PC-3 (cell line): ENCODE measurements at regions not wholly inside any gene's neighbourhood (a gene's known extent, or its start where the extent isn't known, plus 50 kb on each side); places are given as distances from the start of the nearest gene placed in this dataset.
A peak's percentile ranks its signal among the peaks of the same experiment; 100 is the strongest.

ENCODE experiments used
- ATAC-seq: fragments of 200-7000 bp; cut with Tn5 transposase; 2 replicates; pipeline ENCODE4 v1.9.1; 2020; ENCODE audit warnings: mild to moderate bottlenecking, moderate library complexity
- BruUV-seq: library from RNA; stranded (reverse); fragments of 400-500 nt; replicated peaks from 2 replicates; lab custom pipeline; 2021; lab: Mats Ljungman, UMichigan
- CTCF ChIA-PET: fragments of 300-600 bp; sonication (Branson Sonifier 250); formaldehyde crosslinking; loops from one replicate; lab custom pipeline; 2022; ENCODE audit warnings: antibody characterized with exemption; lab: Charles Lee
- POLR2A ChIA-PET: fragments of 300-600 bp; sonication (Branson Sonifier 250); formaldehyde crosslinking; loops from one replicate; lab custom pipeline; 2022; ENCODE audit warnings: antibody characterized with exemption; ENCODE audit not compliant: unreplicated experiment; lab: Charles Lee
- DNase-seq: peaks from one replicate; pipeline ENCODE4 v3.0.0-alpha.2; 2015
- H2AFZ ChIP-seq: fragments of 300-600 bp; sonication (generic); 2 replicates; pipeline ENCODE4 v1.6.0; 2016; ENCODE audit warnings: antibody characterized with exemption, low read length
- H3F3A ChIP-seq: fragments of 300-600 bp; sonication (generic); one replicate; pipeline ENCODE4 v1.6.0; 2017; ENCODE audit warnings: antibody characterized with exemption, low read length, control low read depth, mild to moderate bottlenecking; ENCODE audit not compliant: unreplicated experiment
- H3K27ac ChIP-seq: fragments of 300-600 bp; sonication (generic); 2 replicates; pipeline ENCODE4 v1.5.1; 2016; ENCODE audit warnings: mild to moderate bottlenecking, low read length
- H3K27me3 ChIP-seq: fragments of 300-600 bp; sonication (generic); 2 replicates; pipeline ENCODE4 v1.6.1; 2016; ENCODE audit warnings: low read length, mixed read lengths
- H3K36me3 ChIP-seq: fragments of 300-600 bp; sonication (generic); 2 replicates; pipeline ENCODE4 v1.6.1; 2016; ENCODE audit warnings: low read depth, mixed run types, low read length, mixed read lengths
- H3K4me1 ChIP-seq: fragments of 300-600 bp; sonication (generic); 2 replicates; pipeline ENCODE4 v1.5.1; 2016; ENCODE audit warnings: low read length; ENCODE audit not compliant: insufficient read depth
- H3K4me2 ChIP-seq: fragments of 300-600 bp; sonication (generic); 2 replicates; pipeline ENCODE4 v1.6.0; 2016; ENCODE audit warnings: low read length
- H3K4me3 ChIP-seq: fragments of 300-600 bp; sonication (generic); 2 replicates; pipeline ENCODE4 v1.5.1; 2016; ENCODE audit warnings: mild to moderate bottlenecking, low read length, mixed read lengths
- H3K79me2 ChIP-seq: fragments of 300-600 bp; sonication (generic); 2 replicates; pipeline ENCODE4 v1.6.1; 2017; ENCODE audit warnings: low read length, mixed read lengths
- H3K9ac ChIP-seq: fragments of 300-600 bp; sonication (generic); 2 replicates; pipeline ENCODE4 v1.6.0; 2016; ENCODE audit warnings: mild to moderate bottlenecking, low read length
- H3K9me2 ChIP-seq: fragments of 300-600 bp; sonication (generic); replicated peaks from 2 replicates; pipeline ENCODE4 v1.6.1; 2016; ENCODE audit warnings: mixed run types, low read length, mixed read lengths
- H3K9me3 ChIP-seq: fragments of 300-600 bp; sonication (generic); 2 replicates; pipeline ENCODE4 v1.6.1; 2016; ENCODE audit warnings: low read length, mixed read lengths
- H4K20me1 ChIP-seq: fragments of 300-600 bp; sonication (generic); 2 replicates; pipeline ENCODE4 v1.6.1; 2016; ENCODE audit warnings: low read length, mixed read lengths
- CTCF ChIP-seq: fragments of 300-600 bp; sonication (generic); conservative IDR thresholded peaks from 2 replicates; pipeline ENCODE4 v1.5.1; 2017; ENCODE audit warnings: antibody characterized with exemption, low read depth, mild to moderate bottlenecking, low read length
- EZH2 ChIP-seq: fragments of 300-600 bp; sonication (generic); IDR thresholded peaks from one replicate; pipeline ENCODE4 v1.6.1; 2017; ENCODE audit warnings: antibody characterized with exemption, mild to moderate bottlenecking, low read length; ENCODE audit not compliant: unreplicated experiment
- EZH2phosphoT487 ChIP-seq: fragments of 300-600 bp; sonication (generic); IDR thresholded peaks from 2 replicates; pipeline ENCODE4 v1.6.1; 2018; ENCODE audit warnings: mild to moderate bottlenecking, antibody characterized with exemption, low read length, borderline replicate concordance
- intact Hi-C: fragments of 100-400 bp; cut with micrococcal nuclease; formaldehyde crosslinking; loops from 2 replicates; pipeline ENCODE4 v1.9.0; 2023

- H3F3A ChIP-seq: no peaks in the 10 kb centered on the region
- ATAC-seq (no peak), DNase-seq (peak; percentile 24)
- no peaks in the 10 kb centered on the region for H3K79me2 ChIP-seq
- POLR2A ChIA-PET: no interaction called here
- H2AFZ ChIP-seq: 0 out of 2 replicates have a peak overlapping the region, but pooled peaks have one; percentile 52
- CTCF ChIA-PET: no interaction called here
- peak overlapping the region; percentile 42; the same call in 1 of the 2 replicates for H3K9ac ChIP-seq
- no peak for TF ChIP-seq EZH2phosphoT487
- TF ChIP-seq CTCF: no peak
- no peak for TF ChIP-seq EZH2
- peaks cover 29% of the 10 kb centered on the region for H3K4me1 ChIP-seq
- no peaks in the 10 kb centered on the region for H3K9me2 ChIP-seq
- H4K20me1 ChIP-seq: no peaks in the 10 kb centered on the region
- H3K36me3 ChIP-seq: no peaks in the 10 kb centered on the region
- peak overlapping the region; percentile 76 for H3K27ac ChIP-seq
- H3K27me3 ChIP-seq: no peaks in the 10 kb centered on the region
- no peak overlapping the region for H3K4me3 ChIP-seq
- H3K9me3 ChIP-seq: no peaks in the 10 kb centered on the region
- intact Hi-C loops: loop anchor here (2.0 kb wide), 2 partner anchors 45 to 101 kb away; no protein-coding TSS in a partner anchor
- BruUV-seq: no TSS peak
- peak overlapping the region; percentile 55; the same call in 1 of the 2 replicates for H3K4me2 ChIP-seq
These were observed 131.8 kb upstream of the MAP1LC3B2 start for GRCh38 chr12:116427200-116427930.

GRCh38 chr12:116429826-116430360, 129.3 kb upstream of the MAP1LC3B2 start:
- CTCF ChIA-PET: no interaction called here

More at GRCh38 chr12:116429826-116430360, 129.3 kb upstream of the MAP1LC3B2 start:
- Histone ChIP-seq H3K4me3 (no peak overlapping the region), H3K4me1 (peaks cover 42% of the 10 kb centered on the region), H3K9me3 (no peaks in the 10 kb centered on the region), H3K27me3 (no peaks in the 10 kb centered on the region), H3K4me2 (no peak overlapping the region), H3K27ac (no peak overlapping the region), H3K79me2 (no peaks in the 10 kb centered on the region), H4K20me1 (no peaks in the 10 kb centered on the region), H3K36me3 (no peaks in the 10 kb centered on the region), H3F3A (no peaks in the 10 kb centered on the region), H3K9me2 (no peaks in the 10 kb centered on the region), H2AFZ (no peak overlapping the region), H3K9ac (no peak overlapping the region)
- no peak for TF ChIP-seq CTCF
- TF ChIP-seq EZH2: no peak
- no peak for TF ChIP-seq EZH2phosphoT487
- DNase-seq (no peak), ATAC-seq (no peak)
- BruUV-seq: no TSS peak
- POLR2A ChIA-PET: no interaction called here
- intact Hi-C loops: no loop called here
